B cell (primary cell): ENCODE measurements at regions not wholly inside any gene's neighbourhood (a gene's known extent, or its start where the extent isn't known, plus 50 kb on each side); places are given as distances from the start of the nearest gene placed in this dataset.

ENCODE experiments used
- ATAC-seq: fragments of 200-7000 bp; cut with Tn5 transposase; one replicate; pipeline ENCODE4 v1.10.0; 2021; ENCODE audit warnings: low read depth, mild to moderate bottlenecking, moderate number of reproducible peaks, moderate library complexity
- CTCF ChIA-PET: fragments of 350-600 bp; sonication (Branson Sonifier 250); formaldehyde crosslinking; loops from one replicate; lab custom pipeline; 2021; ENCODE audit warnings: antibody characterized with exemption, inconsistent platforms; lab: Charles Lee
- POLR2A ChIA-PET: fragments of 350-600 bp; sonication (Branson Sonifier 250); formaldehyde crosslinking; loops from one replicate; lab custom pipeline; 2021; ENCODE audit warnings: antibody characterized with exemption; lab: Charles Lee
- DNase-seq: peaks from one replicate; pipeline ENCODE4 v3.0.0; 2013
- H2AFZ ChIP-seq: 2 replicates; pipeline ENCODE4 v1.6.1; 2012; ENCODE audit warnings: mild to moderate bottlenecking, low read depth, low read length; ENCODE audit not compliant: insufficient read depth, poor library complexity, severe bottlenecking
- H3K27ac ChIP-seq, 2 donors: 1 replicate in 1 of 2; 2 replicates in 1 of 2; pipeline ENCODE4 v1.5.1; 2012 to 2013; ENCODE audit warnings: low read length in 2 of 2, mild to moderate bottlenecking in 2 of 2, moderate library complexity in 1 of 2
- H3K27me3 ChIP-seq, 4 experiments: fragments of 200-600 bp in 1 of 4; sonication (generic) in 1 of 4; replicated peaks in 1 of 4; 1 replicate in 2 of 4; 2 replicates in 2 of 4; pipeline versions ENCODE4 v1.6.1 to v1.7.0; 2013 to 2016; ENCODE audit warnings: low read length in 3 of 4, mild to moderate bottlenecking in 2 of 4, mixed read lengths in 1 of 4, moderate library complexity in 1 of 4; ENCODE audit not compliant: insufficient read depth in 4 of 4, control insufficient read depth in 3 of 4; ENCODE audit errors: control extremely low read depth in 1 of 4
- H3K36me3 ChIP-seq, 2 experiments: replicated peaks in 1 of 2; 1 replicate in 1 of 2; 2 replicates in 1 of 2; pipeline versions ENCODE4 v1.6.1 to v1.7.1; 2013; ENCODE audit warnings: low read length in 1 of 2; ENCODE audit not compliant: insufficient read depth in 2 of 2, control insufficient read depth in 1 of 2; ENCODE audit errors: control extremely low read depth in 1 of 2, extremely low read depth in 1 of 2
- H3K4me1 ChIP-seq, 2 donors: fragments of 200-600 bp in 1 of 2; sonication (generic) in 1 of 2; 1 replicate in 1 of 2; 2 replicates in 1 of 2; pipeline versions ENCODE4 v1.5.1 to v1.6.1; 2013 to 2017; ENCODE audit warnings: low read length in 2 of 2; ENCODE audit not compliant: control insufficient read depth in 2 of 2, insufficient read depth in 2 of 2
- H3K4me2 ChIP-seq: replicated peaks from 2 replicates; pipeline ENCODE3; 2012; ENCODE audit warnings: mild to moderate bottlenecking, low read depth, low read length; ENCODE audit not compliant: poor library complexity, severe bottlenecking
- H3K4me3 ChIP-seq, 5 experiments: fragments of 200-600 bp in 1 of 5; sonication (generic) in 1 of 5; 1 replicate in 3 of 5; 2 replicates in 2 of 5; pipeline versions ENCODE4 v1.5.1 to v1.7.0; 2011 to 2016; ENCODE audit warnings: low read length in 4 of 5, mild to moderate bottlenecking in 4 of 5, low read depth in 2 of 5, control low read depth in 1 of 5, moderate library complexity in 1 of 5; ENCODE audit not compliant: insufficient read depth in 1 of 5; ENCODE audit errors: control extremely low read depth in 1 of 5, extremely low read depth in 1 of 5
- H3K79me2 ChIP-seq: fragments of 200-600 bp; sonication (generic); one replicate; pipeline ENCODE4 v1.6.0; 2016; ENCODE audit warnings: low read length; ENCODE audit not compliant: control insufficient read depth, insufficient read depth
- H3K9ac ChIP-seq: fragments of 200-600 bp; sonication (generic); 2 replicates; pipeline ENCODE4 v1.6.1; 2017; ENCODE audit warnings: mild to moderate bottlenecking, low read length, moderate library complexity
- H3K9me3 ChIP-seq, 3 donors: one replicate each; pipeline versions ENCODE4 v1.6.1 to v1.7.1; 2013; ENCODE audit warnings: low read length in 2 of 3; ENCODE audit not compliant: control insufficient read depth in 2 of 3, insufficient read depth in 1 of 3; ENCODE audit errors: control extremely low read depth in 1 of 3
- H4K20me1 ChIP-seq: 2 replicates; pipeline ENCODE4 v1.6.0; 2012; ENCODE audit warnings: mild to moderate bottlenecking, low read length; ENCODE audit not compliant: insufficient read depth, control insufficient read depth, poor library complexity, severe bottlenecking
- H3K27ac Mint-ChIP-seq: one replicate; pipeline ENCODE4 v1.8.0; 2021; ENCODE audit warnings: mixed read lengths
- H3K27me3 Mint-ChIP-seq: one replicate; pipeline ENCODE4 v1.8.0; 2021; ENCODE audit warnings: mixed read lengths
- H3K4me1 Mint-ChIP-seq: one replicate; pipeline ENCODE4 v1.8.0; 2021; ENCODE audit warnings: mixed read lengths
- H3K4me3 Mint-ChIP-seq: one replicate; pipeline ENCODE4 v1.8.0; 2021; ENCODE audit warnings: mixed read lengths
- H3K9me3 Mint-ChIP-seq: one replicate; pipeline ENCODE4 v1.8.0; 2022; ENCODE audit warnings: mixed read lengths; ENCODE audit not compliant: insufficient read depth
- CTCF ChIP-seq: fragments of 200-600 bp; IDR thresholded peaks from one replicate; pipeline ENCODE4 v1.8.0; 2022; ENCODE audit warnings: antibody characterized with exemption, mild to moderate bottlenecking
- EZH2 ChIP-seq: IDR thresholded peaks from 2 replicates; pipeline ENCODE4 v1.6.1; 2012; ENCODE audit warnings: borderline replicate concordance, low read depth, mild to moderate bottlenecking, moderate library complexity, low read length; ENCODE audit not compliant: insufficient read depth, poor library complexity, severe bottlenecking
- WGBS: methylation state at CpG from one replicate; pipeline ENCODE4 v1.1.5; 2013; ENCODE audit warnings: missing lambda C conversion rate; ENCODE audit not compliant: insufficient coverage; 5-methylcytosine and 5-hydroxymethylcytosine counted together
- intact Hi-C: fragments of 100-400 bp; cut with micrococcal nuclease; formaldehyde crosslinking; loops from one replicate; pipeline ENCODE4 v1.10.0; 2022

- Mint-ChIP-seq H3K9me3 (peaks cover 6% of the 10 kb centered on the region), H3K4me1 (no peaks in the 10 kb centered on the region), H3K27ac (no peak overlapping the region), H3K27me3 (peaks cover 2% of the 10 kb centered on the region), H3K4me3 (no peak overlapping the region)
- peaks cover 0 to 1% (median 0%) of the 10 kb centered on the region in 3 donors for H3K9me3 ChIP-seq
- H3K27ac ChIP-seq: no peak overlapping the region
- H2AFZ ChIP-seq: no peak overlapping the region
- no peak for DNase-seq
- H3K4me2 ChIP-seq: no peak overlapping the region
- intact Hi-C loops: no loop called here
- H4K20me1 ChIP-seq: no peaks in the 10 kb centered on the region
- no peak for ATAC-seq
- WGBS: no CpG with 5 or more reads among the region's 3 CpGs
- no peak for TF ChIP-seq EZH2
- TF ChIP-seq CTCF: no peak
- H3K9ac ChIP-seq: no peak overlapping the region
- ChIA-PET CTCF (no interaction called here), POLR2A (no interaction called here)
- no peaks in the 10 kb centered on the region for H3K27me3 ChIP-seq
- no peak overlapping the region for H3K4me3 ChIP-seq
- H3K79me2 ChIP-seq: no peaks in the 10 kb centered on the region
- H3K36me3 ChIP-seq: no peaks in the 10 kb centered on the region
- no peaks in the 10 kb centered on the region for H3K4me1 ChIP-seq
Measured at GRCh38 chr9:2377117-2377516, 244.5 kb upstream of the VLDLR start.

DNA sequence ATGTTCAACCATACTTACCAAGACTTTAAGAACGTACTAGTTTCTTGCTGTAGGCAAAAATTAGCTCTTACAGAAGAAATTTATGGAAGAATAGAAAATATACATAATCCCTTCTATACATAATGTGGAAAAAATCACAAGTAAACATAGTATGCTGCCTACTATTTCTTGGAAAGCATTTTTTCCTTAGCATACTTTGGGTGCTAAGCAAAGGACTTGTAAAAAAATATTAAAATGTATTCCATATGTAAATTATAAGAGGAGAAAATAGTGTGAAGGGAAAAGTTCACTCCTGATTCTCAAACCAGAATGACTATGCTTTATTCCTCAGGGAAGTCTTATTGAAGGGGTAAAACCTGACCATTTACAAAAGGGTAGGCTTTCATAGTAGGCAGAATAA is 243.8 kb upstream of the VLDLR start:
- intact Hi-C loops: no loop called here
- POLR2A ChIA-PET: no interaction called here
- Mint-ChIP-seq H3K9me3 (peaks cover 6% of the 10 kb centered on the region), H3K27me3 (peaks cover 7% of the 10 kb centered on the region), H3K4me1 (no peaks in the 10 kb centered on the region), H3K27ac (no peak overlapping the region), H3K4me3 (no peak overlapping the region)
- Histone ChIP-seq H3K4me1 (no peaks in the 10 kb centered on the region), H3K4me2 (no peak overlapping the region), H3K36me3 (no peaks in the 10 kb centered on the region), H3K4me3 (no peak overlapping the region), H4K20me1 (no peaks in the 10 kb centered on the region), H2AFZ (no peak overlapping the region), H3K27me3 (no peaks in the 10 kb centered on the region), H3K9ac (no peak overlapping the region), H3K27ac (no peak overlapping the region), H3K79me2 (no peaks in the 10 kb centered on the region), H3K9me3 (peaks cover 0 to 1% (median 0%) of the 10 kb centered on the region in 3 donors)
- DNase-seq: no peak
- ATAC-seq: no peak
- TF ChIP-seq EZH2 (no peak), CTCF (no peak)
- WGBS: no CpG with 5 or more reads among the region's 1 CpG
- CTCF ChIA-PET: no interaction called here
